ENCODE measurements at regions not wholly inside any gene's neighbourhood (a gene's known extent, or its start where the extent isn't known, plus 50 kb on each side); places are given as distances from the start of the nearest gene placed in this dataset.

DNA sequence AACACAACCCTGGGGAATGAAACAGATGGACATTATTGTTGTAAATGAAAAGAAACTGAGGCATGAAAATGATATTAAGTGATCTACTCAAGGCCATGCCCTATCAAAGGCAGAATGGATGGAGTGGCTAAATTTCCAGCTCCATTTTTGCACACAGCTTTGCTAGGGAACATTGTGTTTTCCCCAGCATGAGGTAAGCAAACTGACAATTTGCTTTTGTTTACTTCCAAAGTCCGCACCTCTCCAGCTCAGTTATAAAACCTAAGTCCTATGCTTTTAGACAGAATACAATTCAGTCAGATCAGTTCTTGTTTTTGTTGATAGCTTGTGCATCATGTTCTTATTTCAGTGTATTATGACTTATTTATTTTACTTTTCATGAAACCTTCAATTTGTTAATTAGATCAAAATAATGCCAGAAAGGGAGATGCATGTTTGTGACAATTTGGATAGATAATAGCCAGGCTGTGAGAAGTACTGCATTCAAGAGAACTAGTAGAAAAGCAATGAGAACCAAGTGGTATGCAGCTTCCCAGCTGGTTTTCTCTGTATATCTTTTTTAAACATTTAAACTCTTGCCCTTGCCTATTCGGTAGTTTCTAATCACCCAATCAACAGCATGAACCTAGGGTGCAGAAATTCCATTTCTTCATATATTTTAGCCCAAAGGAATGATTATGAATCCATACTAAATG, 380.8 kb downstream of the SPATA31D1 start:
- TF ChIP-seq EP300 (IDR thresholded peaks at IDR 0.05; ENCODE audit: borderline replicate concordance) (no peak), YY1 (IDR thresholded peaks at IDR 0.05; ENCODE audit: low read depth) (no peak), ZBTB7A (IDR thresholded peaks at IDR 0.05; ENCODE audit: low read depth) (no peak), FOXM1 (IDR thresholded peaks at IDR 0.05; ENCODE audit: borderline replicate concordance, low read depth) (no peak), TCF12 (IDR thresholded peaks at IDR 0.05; ENCODE audit: low read depth) (no peak), TAF1 (IDR thresholded peaks at IDR 0.05; ENCODE audit: low read depth) (no peak), EGR1 (IDR thresholded peaks at IDR 0.05) (no peak), RAD21 (IDR thresholded peaks at IDR 0.05; ENCODE audit: low read depth) (no peak), CREB1 (IDR thresholded peaks at IDR 0.05; ENCODE audit: low read depth) (no peak), CEBPB (IDR thresholded peaks at IDR 0.05) (no peak)
- TF ChIP-seq, protein P1, sequence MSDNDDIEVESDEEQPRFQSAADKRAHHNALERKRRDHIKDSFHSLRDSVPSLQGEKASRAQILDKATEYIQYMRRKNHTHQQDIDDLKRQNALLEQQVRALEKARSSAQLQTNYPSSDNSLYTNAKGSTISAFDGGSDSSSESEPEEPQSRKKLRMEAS (IDR thresholded peaks at IDR 0.05), result no peak
- TF ChIP-seq, protein P2, sequence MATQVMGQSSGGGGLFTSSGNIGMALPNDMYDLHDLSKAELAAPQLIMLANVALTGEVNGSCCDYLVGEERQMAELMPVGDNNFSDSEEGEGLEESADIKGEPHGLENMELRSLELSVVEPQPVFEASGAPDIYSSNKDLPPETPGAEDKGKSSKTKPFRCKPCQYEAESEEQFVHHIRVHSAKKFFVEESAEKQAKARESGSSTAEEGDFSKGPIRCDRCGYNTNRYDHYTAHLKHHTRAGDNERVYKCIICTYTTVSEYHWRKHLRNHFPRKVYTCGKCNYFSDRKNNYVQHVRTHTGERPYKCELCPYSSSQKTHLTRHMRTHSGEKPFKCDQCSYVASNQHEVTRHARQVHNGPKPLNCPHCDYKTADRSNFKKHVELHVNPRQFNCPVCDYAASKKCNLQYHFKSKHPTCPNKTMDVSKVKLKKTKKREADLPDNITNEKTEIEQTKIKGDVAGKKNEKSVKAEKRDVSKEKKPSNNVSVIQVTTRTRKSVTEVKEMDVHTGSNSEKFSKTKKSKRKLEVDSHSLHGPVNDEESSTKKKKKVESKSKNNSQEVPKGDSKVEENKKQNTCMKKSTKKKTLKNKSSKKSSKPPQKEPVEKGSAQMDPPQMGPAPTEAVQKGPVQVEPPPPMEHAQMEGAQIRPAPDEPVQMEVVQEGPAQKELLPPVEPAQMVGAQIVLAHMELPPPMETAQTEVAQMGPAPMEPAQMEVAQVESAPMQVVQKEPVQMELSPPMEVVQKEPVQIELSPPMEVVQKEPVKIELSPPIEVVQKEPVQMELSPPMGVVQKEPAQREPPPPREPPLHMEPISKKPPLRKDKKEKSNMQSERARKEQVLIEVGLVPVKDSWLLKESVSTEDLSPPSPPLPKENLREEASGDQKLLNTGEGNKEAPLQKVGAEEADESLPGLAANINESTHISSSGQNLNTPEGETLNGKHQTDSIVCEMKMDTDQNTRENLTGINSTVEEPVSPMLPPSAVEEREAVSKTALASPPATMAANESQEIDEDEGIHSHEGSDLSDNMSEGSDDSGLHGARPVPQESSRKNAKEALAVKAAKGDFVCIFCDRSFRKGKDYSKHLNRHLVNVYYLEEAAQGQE (IDR thresholded peaks at IDR 0.05; ENCODE audit: low read depth), result no peak

Data from Ishikawa (cell line).